Caco-2 (cell line): ENCODE measurements at regions not wholly inside any gene's neighbourhood (a gene's known extent, or its start where the extent isn't known, plus 50 kb on each side); places are given as distances from the start of the nearest gene placed in this dataset.

ENCODE experiments used
- BruUV-seq: library from RNA; stranded (reverse); fragments of 400-500 nt; replicated peaks from 2 replicates; lab custom pipeline; 2021; lab: Mats Ljungman, UMichigan
- CTCF ChIA-PET: fragments of 300-600 bp; sonication (Branson Sonifier 250); formaldehyde crosslinking; loops from one replicate; lab custom pipeline; 2022; ENCODE audit warnings: antibody characterized with exemption; lab: Charles Lee
- POLR2A ChIA-PET: fragments of 300-600 bp; sonication (Branson Sonifier 250); formaldehyde crosslinking; loops from one replicate; lab custom pipeline; 2022; ENCODE audit warnings: antibody characterized with exemption; lab: Charles Lee
- DNase-seq, 2 experiments: peaks; one replicate each; pipeline versions ENCODE4 v3.0.0 to v3.0.0-alpha.2; 2020 to 2022
- H3K27me3 ChIP-seq: replicated peaks from 2 replicates; pipeline ENCODE4 v1.6.0; 2011; ENCODE audit warnings: low read length; ENCODE audit not compliant: control insufficient read depth, insufficient read depth
- H3K36me3 ChIP-seq: 2 replicates; pipeline ENCODE4 v1.5.1; 2011; ENCODE audit warnings: low read length; ENCODE audit not compliant: control insufficient read depth, insufficient read depth
- H3K4me1 ChIP-seq: fragments of 250-450 bp; sonication (Bioruptor Pico); 2 replicates; pipeline ENCODE4 v1.5.1; 2020; ENCODE audit warnings: mild to moderate bottlenecking
- H3K4me3 ChIP-seq: 2 replicates; pipeline ENCODE4 v1.5.1; 2011; ENCODE audit warnings: low read depth, mild to moderate bottlenecking, control low read depth, low read length
- H3K9me3 ChIP-seq: fragments of 250-450 bp; sonication (Bioruptor Pico); 2 replicates; pipeline ENCODE4 v1.5.1; 2020; ENCODE audit warnings: mild to moderate bottlenecking, moderate library complexity
- H3K27ac Mint-ChIP-seq: one replicate; pipeline ENCODE4 v1.8.0; 2022; ENCODE audit warnings: mixed read lengths; ENCODE audit not compliant: unreplicated experiment
- H3K27me3 Mint-ChIP-seq: one replicate; pipeline ENCODE4 v1.8.0; 2022; ENCODE audit warnings: mixed read lengths; ENCODE audit not compliant: insufficient read depth, unreplicated experiment
- H3K36me3 Mint-ChIP-seq: one replicate; pipeline ENCODE4 v1.8.0; 2022; ENCODE audit warnings: mild to moderate bottlenecking, mixed read lengths; ENCODE audit not compliant: insufficient read depth, unreplicated experiment
- H3K4me1 Mint-ChIP-seq: one replicate; pipeline ENCODE4 v1.8.0; 2022; ENCODE audit warnings: low read depth, mixed read lengths; ENCODE audit not compliant: unreplicated experiment
- H3K4me3 Mint-ChIP-seq: one replicate; pipeline ENCODE4 v1.8.0; 2022; ENCODE audit warnings: mild to moderate bottlenecking, moderate library complexity, mixed read lengths; ENCODE audit not compliant: unreplicated experiment
- H3K9me3 Mint-ChIP-seq: one replicate; pipeline ENCODE4 v1.8.0; 2022; ENCODE audit warnings: mixed read lengths; ENCODE audit not compliant: unreplicated experiment
- CTCF ChIP-seq, 2 experiments: fragments of 200-600 bp in 1 of 2; IDR thresholded peaks; 1 replicate in 1 of 2; 2 replicates in 1 of 2; pipeline versions ENCODE4 v1.5.1 to v1.8.0; 2011 to 2022; ENCODE audit warnings: antibody characterized with exemption in 1 of 2, control low read depth in 1 of 2, inconsistent platforms in 1 of 2, low read depth in 1 of 2, low read length in 1 of 2, mild to moderate bottlenecking in 1 of 2, moderate library complexity in 1 of 2; ENCODE audit not compliant: insufficient read depth in 1 of 2, severe bottlenecking in 1 of 2, unreplicated experiment in 1 of 2
- intact Hi-C: fragments of 100-400 bp; cut with micrococcal nuclease; formaldehyde crosslinking; loops from one replicate; pipeline ENCODE4 v1.10.0; 2022; ENCODE audit not compliant: unreplicated experiment

GRCh38 chr4:124974152-124974551, 261.6 kb upstream of the ANKRD50 start:
- no peaks in the 10 kb centered on the region for H3K4me1 Mint-ChIP-seq
- ChIA-PET CTCF (no interaction called here), POLR2A (no interaction called here)
- Histone ChIP-seq H3K9me3 (no peaks in the 10 kb centered on the region), H3K36me3 (no peaks in the 10 kb centered on the region), H3K4me1 (no peaks in the 10 kb centered on the region), H3K27me3 (no peaks in the 10 kb centered on the region), H3K4me3 (no peak overlapping the region)
- BruUV-seq = no TSS peak
- intact Hi-C loops = no loop called here
- no peak for TF ChIP-seq CTCF (IDR thresholded peaks at IDR 0.05; ENCODE audit: insufficient read depth in 1 of 2, low read depth in 1 of 2, low read length in 1 of 2, severe bottlenecking in 1 of 2, unreplicated experiment in 1 of 2)
- H3K27ac Mint-ChIP-seq = no peak overlapping the region
- H3K9me3 Mint-ChIP-seq = no peaks in the 10 kb centered on the region
- no peaks in the 10 kb centered on the region for H3K36me3 Mint-ChIP-seq
- H3K27me3 Mint-ChIP-seq = no peaks in the 10 kb centered on the region
- no peak for DNase-seq
- H3K4me3 Mint-ChIP-seq = no peak overlapping the region

- Histone ChIP-seq H3K36me3 (no peaks in the 10 kb centered on the region), H3K4me1 (no peaks in the 10 kb centered on the region), H3K27me3 (no peaks in the 10 kb centered on the region), H3K4me3 (no peak overlapping the region), H3K9me3 (no peaks in the 10 kb centered on the region)
- Mint-ChIP-seq H3K36me3 (no peaks in the 10 kb centered on the region), H3K4me1 (no peaks in the 10 kb centered on the region), H3K9me3 (no peaks in the 10 kb centered on the region), H3K4me3 (no peak overlapping the region), H3K27ac (no peak overlapping the region), H3K27me3 (no peaks in the 10 kb centered on the region)
- intact Hi-C loops = no loop called here
- CTCF ChIA-PET = no interaction called here
- TF ChIP-seq CTCF (IDR thresholded peaks at IDR 0.05; ENCODE audit: insufficient read depth in 1 of 2, low read depth in 1 of 2, low read length in 1 of 2, severe bottlenecking in 1 of 2, unreplicated experiment in 1 of 2) = no peak
- POLR2A ChIA-PET = no interaction called here
- no peak for DNase-seq
- BruUV-seq = no TSS peak
Measured at GRCh38 chr4:124973716-124974115, 261.2 kb upstream of the ANKRD50 start.

DNA sequence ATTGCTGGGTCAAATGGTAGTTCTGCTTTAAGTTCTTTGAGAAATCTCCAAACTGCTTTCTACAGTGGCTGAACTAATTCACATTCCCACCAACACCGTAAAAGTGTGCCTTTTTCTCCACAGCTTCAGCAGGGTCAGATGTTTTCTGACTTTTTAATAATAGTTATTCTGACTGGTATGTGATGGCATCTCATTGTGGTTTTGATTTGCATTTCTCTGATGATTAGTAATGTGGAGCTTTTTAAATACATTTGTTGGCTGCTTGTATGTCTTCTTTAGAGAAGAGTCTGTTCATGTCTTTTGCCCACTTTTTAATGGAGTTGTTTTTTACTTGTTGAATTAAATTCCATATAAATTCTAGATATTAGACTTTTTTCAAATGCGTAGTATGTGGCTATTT, 257.5 kb upstream of the ANKRD50 start:
- ChIA-PET POLR2A (no interaction called here), CTCF (no interaction called here)
- no TSS peak for BruUV-seq
- Histone ChIP-seq H3K27me3 (no peaks in the 10 kb centered on the region), H3K9me3 (no peaks in the 10 kb centered on the region), H3K4me1 (no peaks in the 10 kb centered on the region), H3K4me3 (no peak overlapping the region), H3K36me3 (no peaks in the 10 kb centered on the region)
- H3K4me3 Mint-ChIP-seq = no peak overlapping the region
- no peaks in the 10 kb centered on the region for H3K4me1 Mint-ChIP-seq
- no peak for TF ChIP-seq CTCF (IDR thresholded peaks at IDR 0.05; ENCODE audit: insufficient read depth in 1 of 2, low read depth in 1 of 2, low read length in 1 of 2, severe bottlenecking in 1 of 2, unreplicated experiment in 1 of 2)
- no peaks in the 10 kb centered on the region for H3K27me3 Mint-ChIP-seq
- DNase-seq = no peak
- H3K9me3 Mint-ChIP-seq = no peaks in the 10 kb centered on the region
- no peaks in the 10 kb centered on the region for H3K36me3 Mint-ChIP-seq
- no peak overlapping the region for H3K27ac Mint-ChIP-seq
- intact Hi-C loops = no loop called here
